Prostate gland (tissue), 2 donors: ENCODE measurements at regions not wholly inside any gene's neighbourhood (a gene's known extent, or its start where the extent isn't known, plus 50 kb on each side); places are given as distances from the start of the nearest gene placed in this dataset.

ENCODE experiments used
- CTCF ChIP-seq, 4 experiments: fragments of 200-600 bp in 2 of 4; fragments of 450-650 bp in 2 of 4; sonication (generic) in 2 of 4; IDR thresholded peaks; 1 replicate in 3 of 4; 2 replicates in 1 of 4; pipeline ENCODE4 v1.5.1; 2016 to 2019; ENCODE audit warnings: antibody characterized with exemption in 4 of 4, mild to moderate bottlenecking in 2 of 4, moderate library complexity in 2 of 4
- POLR2AphosphoS5 ChIP-seq: sonication (generic); formaldehyde crosslinking; IDR thresholded peaks from one replicate; pipeline ENCODE4 v1.6.1; 2017; ENCODE audit warnings: antibody characterized with exemption

DNA sequence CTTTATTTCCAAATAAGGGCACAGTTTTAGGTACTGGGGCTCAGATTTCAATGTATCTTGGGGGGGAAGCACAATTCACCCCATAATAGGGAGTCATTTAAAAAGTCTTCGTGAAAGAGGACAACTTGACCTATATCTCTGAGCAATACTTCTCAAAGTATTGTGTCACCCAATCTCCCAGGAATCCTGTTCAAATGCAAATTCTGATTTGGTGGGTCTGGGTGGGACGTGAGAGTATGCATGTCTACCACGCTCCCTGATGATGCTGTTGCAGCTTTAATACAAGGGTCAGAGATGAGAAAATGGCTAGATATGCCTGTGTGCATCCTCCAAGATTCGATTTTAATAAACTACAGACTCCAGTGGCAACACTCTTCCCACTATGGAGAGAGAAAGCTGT, 514.8 kb downstream of the BCOR start:
- TF ChIP-seq CTCF (IDR thresholded peaks at IDR 0.05) (no peak), POLR2AphosphoS5 (no peak)
